Transverse colon (tissue), 4 donors: ENCODE measurements at regions not wholly inside any gene's neighbourhood (a gene's known extent, or its start where the extent isn't known, plus 50 kb on each side); places are given as distances from the start of the nearest gene placed in this dataset.

Source experiments
- DNase-seq: peaks from one replicate; pipeline ENCODE4 v3.0.0-alpha.2; 2019
- H3K27ac ChIP-seq, 4 donors: fragments of 200-600 bp; sonication (generic); 2 replicates each; pipeline ENCODE4 v1.5.1; 2016 to 2018; ENCODE audit warnings: inconsistent platforms in 4 of 4
- H3K27me3 ChIP-seq: fragments of 200-600 bp; sonication (generic); 2 replicates; pipeline ENCODE4 v1.5.1; 2017; ENCODE audit warnings: inconsistent platforms
- H3K36me3 ChIP-seq, 4 donors: fragments of 200-600 bp; sonication (generic); 2 replicates each; pipeline ENCODE4 v1.5.1; 2017 to 2019; ENCODE audit warnings: inconsistent platforms in 4 of 4
- H3K4me1 ChIP-seq, 4 donors: fragments of 200-600 bp; sonication (generic); 2 replicates each; pipeline ENCODE4 v1.5.1; 2017 to 2020; ENCODE audit warnings: inconsistent platforms in 4 of 4
- H3K4me3 ChIP-seq, 4 donors: fragments of 200-600 bp; sonication (generic); 1 replicate in 1 of 4; 2 replicates in 3 of 4; pipeline versions ENCODE4 v1.5.1 to v1.6.1; 2017 to 2019; ENCODE audit warnings: inconsistent platforms in 4 of 4
- H3K9me3 ChIP-seq, 2 donors: fragments of 200-600 bp; sonication (generic); 2 replicates each; pipeline ENCODE4 v1.5.1; 2017 to 2019; ENCODE audit warnings: inconsistent platforms in 2 of 2
- EP300 ChIP-seq: sonication (generic); formaldehyde crosslinking; IDR thresholded peaks from one replicate; pipeline ENCODE4 v1.6.1; 2017; ENCODE audit warnings: antibody characterized with exemption, low read depth
- POLR2A ChIP-seq: fragments of 450-650 bp; IDR thresholded peaks from one replicate; pipeline ENCODE4 v1.6.1; 2016; ENCODE audit warnings: antibody characterized with exemption, mild to moderate bottlenecking, moderate library complexity
- POLR2AphosphoS5 ChIP-seq, 3 donors: sonication (generic); formaldehyde crosslinking; IDR thresholded peaks; one replicate each; pipeline ENCODE4 v1.6.1; 2016; ENCODE audit warnings: antibody characterized with exemption in 3 of 3
- WGBS, 2 donors: methylation state at CpG; one replicate each; pipeline ENCODE4 v1.1.5; 2018; ENCODE audit warnings: low coverage in 1 of 2; 5-methylcytosine and 5-hydroxymethylcytosine counted together
- in situ Hi-C, 4 donors: fragments of 200-750 bp; cut with MboI; loops; one replicate each; pipeline versions ENCODE4 v1.15.0 to v1.15.1; 2017; ENCODE audit warnings: low sequenced_read_pairs in 3 of 4, low pct_ligation_motif_present in 1 of 4, low pct_unique_long_range_greater_than_20kb in 1 of 4
- intact Hi-C: fragments of 100-400 bp; cut with DNase I; formaldehyde crosslinking; loops from one replicate; pipeline ENCODE4 v1.15.1; 2023; ENCODE audit warnings: low total_unique reads
- TF ChIP-seq, protein P1 (sequence below), 5 experiments: fragments of 200-600 bp in 3 of 5; fragments of 450-650 bp in 2 of 5; sonication (generic) in 3 of 5; IDR thresholded peaks; 1 replicate in 2 of 5; 2 replicates in 3 of 5; pipeline ENCODE4 v1.5.1; 2016 to 2017; ENCODE audit warnings: antibody characterized with exemption in 5 of 5, inconsistent platforms in 3 of 5, mild to moderate bottlenecking in 2 of 5, moderate library complexity in 1 of 5

DNA sequence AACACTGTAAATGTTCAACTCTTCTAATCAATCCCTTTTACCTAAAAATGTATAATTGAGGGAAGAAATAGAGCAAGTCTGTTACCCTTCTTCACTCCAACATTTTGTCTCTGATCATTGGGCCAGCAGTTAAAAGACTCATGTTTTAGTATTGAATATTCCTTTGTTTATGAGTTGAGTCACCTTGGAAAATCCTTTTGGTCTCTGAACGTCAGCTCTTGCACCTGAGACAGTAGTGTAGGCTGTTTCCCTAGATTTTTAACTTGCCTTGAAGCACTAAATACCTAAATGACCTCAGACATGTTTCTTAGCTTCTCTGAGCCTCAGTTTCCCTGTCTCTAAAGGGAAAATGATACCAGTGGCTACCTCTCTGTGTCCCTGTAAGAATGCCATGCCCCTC, 184.2 kb downstream of the RFC3 start:
- Histone ChIP-seq H3K4me1 (peaks cover 0 to 3% (median 0%) of the 10 kb centered on the region in 4 donors), H3K27ac (no peak overlapping the region), H3K9me3 (no peaks in the 10 kb centered on the region), H3K27me3 (no peaks in the 10 kb centered on the region), H3K36me3 (no peaks in the 10 kb centered on the region), H3K4me3 (no peak overlapping the region)
- in situ Hi-C loops (no loop called here), intact Hi-C loops (no loop called here)
- TF ChIP-seq POLR2AphosphoS5 (IDR thresholded peaks at IDR 0.05), result no peak
- TF ChIP-seq, protein P1, sequence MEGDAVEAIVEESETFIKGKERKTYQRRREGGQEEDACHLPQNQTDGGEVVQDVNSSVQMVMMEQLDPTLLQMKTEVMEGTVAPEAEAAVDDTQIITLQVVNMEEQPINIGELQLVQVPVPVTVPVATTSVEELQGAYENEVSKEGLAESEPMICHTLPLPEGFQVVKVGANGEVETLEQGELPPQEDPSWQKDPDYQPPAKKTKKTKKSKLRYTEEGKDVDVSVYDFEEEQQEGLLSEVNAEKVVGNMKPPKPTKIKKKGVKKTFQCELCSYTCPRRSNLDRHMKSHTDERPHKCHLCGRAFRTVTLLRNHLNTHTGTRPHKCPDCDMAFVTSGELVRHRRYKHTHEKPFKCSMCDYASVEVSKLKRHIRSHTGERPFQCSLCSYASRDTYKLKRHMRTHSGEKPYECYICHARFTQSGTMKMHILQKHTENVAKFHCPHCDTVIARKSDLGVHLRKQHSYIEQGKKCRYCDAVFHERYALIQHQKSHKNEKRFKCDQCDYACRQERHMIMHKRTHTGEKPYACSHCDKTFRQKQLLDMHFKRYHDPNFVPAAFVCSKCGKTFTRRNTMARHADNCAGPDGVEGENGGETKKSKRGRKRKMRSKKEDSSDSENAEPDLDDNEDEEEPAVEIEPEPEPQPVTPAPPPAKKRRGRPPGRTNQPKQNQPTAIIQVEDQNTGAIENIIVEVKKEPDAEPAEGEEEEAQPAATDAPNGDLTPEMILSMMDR (IDR thresholded peaks at IDR 0.05), result no peak
- TF ChIP-seq POLR2A, result no peak
- no peak for DNase-seq
- WGBS, 2 donors, result 60 to 85% methylated on average over 1 of the region's 1 CpG

GRCh38 chr13:34002924-34003323, 185.0 kb downstream of the RFC3 start:
- Histone ChIP-seq H3K27me3 (no peaks in the 10 kb centered on the region), H3K4me3 (no peak overlapping the region), H3K27ac (no peak overlapping the region), H3K4me1 (peaks cover 0 to 3% (median 0%) of the 10 kb centered on the region in 4 donors), H3K36me3 (no peaks in the 10 kb centered on the region), H3K9me3 (no peaks in the 10 kb centered on the region)
- DNase-seq, result no peak
- in situ Hi-C loops, result no loop called here
- WGBS, 2 donors, result 89% methylated on average over 4 of the region's 4 CpGs; no CpG with 5 or more reads in 1 of the 2 donors
- intact Hi-C loops, result no loop called here
- TF ChIP-seq POLR2A (no peak), POLR2AphosphoS5 (IDR thresholded peaks at IDR 0.05) (no peak), EP300 (no peak)
- TF ChIP-seq, protein P1 (IDR thresholded peaks at IDR 0.05), result no peak

GRCh38 chr13:34003656-34004055, 185.7 kb downstream of the RFC3 start:
- no peak overlapping the region for H3K27ac ChIP-seq
- intact Hi-C loops (no loop called here), in situ Hi-C loops (no loop called here)
- no peaks in the 10 kb centered on the region for H3K9me3 ChIP-seq
- H3K4me3 ChIP-seq, result no peak overlapping the region
- no peaks in the 10 kb centered on the region for H3K36me3 ChIP-seq
- TF ChIP-seq POLR2A, result no peak
- no peak for TF ChIP-seq EP300
- TF ChIP-seq POLR2AphosphoS5 (IDR thresholded peaks at IDR 0.05), result no peak
- TF ChIP-seq, protein P1 (IDR thresholded peaks at IDR 0.05), result no peak
- peaks cover 0 to 3% (median 0%) of the 10 kb centered on the region in 4 donors for H3K4me1 ChIP-seq
- no peak for DNase-seq
- 43 to 83% methylated on average over 4 of the region's 4 CpGs for WGBS, 2 donors
- H3K27me3 ChIP-seq, result no peaks in the 10 kb centered on the region

DNA sequence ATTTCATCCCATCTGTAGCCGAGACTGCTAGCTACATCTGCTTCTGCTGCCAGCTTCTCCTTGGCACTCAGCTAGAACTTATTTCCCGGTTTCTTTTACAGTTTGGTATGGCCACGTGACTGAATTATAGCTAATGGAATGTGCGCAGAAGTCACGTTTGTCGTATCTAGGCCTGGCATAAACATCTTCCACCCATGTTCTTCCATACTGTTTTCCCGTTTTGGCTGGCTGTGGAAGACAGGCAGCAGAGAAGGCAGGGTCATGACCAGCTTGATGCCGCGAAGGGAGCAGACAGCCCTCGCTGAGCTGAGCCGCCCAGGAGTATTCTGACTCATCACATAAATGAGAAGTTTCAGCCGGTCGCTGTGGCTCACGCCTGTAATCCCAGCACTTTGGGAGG, 186.7 kb downstream of the RFC3 start:
- Histone ChIP-seq H3K27me3 (no peaks in the 10 kb centered on the region), H3K36me3 (no peaks in the 10 kb centered on the region), H3K27ac (no peak overlapping the region), H3K4me3 (no peak overlapping the region), H3K9me3 (no peaks in the 10 kb centered on the region), H3K4me1 (no peaks in the 10 kb centered on the region)
- DNase-seq, result no peak
- TF ChIP-seq, protein P1 (IDR thresholded peaks at IDR 0.05), result no peak
- TF ChIP-seq POLR2AphosphoS5 (IDR thresholded peaks at IDR 0.05) (no peak), EP300 (no peak)
- WGBS, 2 donors, result 86 to 92% methylated on average over 6 to 14 of the region's 14 CpGs
- intact Hi-C loops (no loop called here), in situ Hi-C loops (no loop called here)
